ENCODE measurements at regions not wholly inside any gene's neighbourhood (a gene's known extent, or its start where the extent isn't known, plus 50 kb on each side); places are given as distances from the start of the nearest gene placed in this dataset.

GRCh38 chrY:8804317-8804716 is 532.9 kb upstream of the TSPY4 start:
- H2AFZ ChIP-seq (ENCODE audit: low read depth, low read length) = no peak overlapping the region
- no peaks in the 10 kb centered on the region for H4K20me1 ChIP-seq (replicated peaks; ENCODE audit: control insufficient read depth, extremely low read depth, insufficient read depth, low read length)
- H3K27ac ChIP-seq (ENCODE audit: insufficient read depth, low read depth, low read length) = no peak overlapping the region
- TF ChIP-seq CTCF (IDR thresholded peaks at IDR 0.05; ENCODE audit: extremely low read depth in 1 of 2, insufficient read depth in 1 of 2, low read depth in 1 of 2, low read length in 2 of 2) (no peak), POLR2AphosphoS5 (IDR thresholded peaks at IDR 0.05; ENCODE audit: insufficient read depth, low read depth, low read length) (no peak), POLR2A (IDR thresholded peaks at IDR 0.05; ENCODE audit: low read depth, low read length) (no peak), GATA2 (IDR thresholded peaks at IDR 0.05; ENCODE audit: insufficient read depth, insufficient read length, low read depth, low read length) (no peak), JUN (IDR thresholded peaks at IDR 0.05; ENCODE audit: borderline replicate concordance, insufficient read depth, insufficient read length, low read depth) (no peak), MYC (IDR thresholded peaks at IDR 0.05; ENCODE audit: low read depth, low read length) (no peak), EZH2 (IDR thresholded peaks at IDR 0.05; ENCODE audit: borderline replicate concordance, low read depth, low read length, severe bottlenecking) (no peak), FOS (IDR thresholded peaks at IDR 0.05; ENCODE audit: borderline replicate concordance, insufficient read depth, low read length) (no peak)
- TF ChIP-seq, protein P1, sequence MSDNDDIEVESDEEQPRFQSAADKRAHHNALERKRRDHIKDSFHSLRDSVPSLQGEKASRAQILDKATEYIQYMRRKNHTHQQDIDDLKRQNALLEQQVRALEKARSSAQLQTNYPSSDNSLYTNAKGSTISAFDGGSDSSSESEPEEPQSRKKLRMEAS (IDR thresholded peaks at IDR 0.05; ENCODE audit: insufficient read depth, insufficient read length) = no peak
- no peaks in the 10 kb centered on the region for H3K27me3 ChIP-seq (ENCODE audit: control insufficient read depth in 2 of 2, insufficient read depth in 2 of 2, low read length in 2 of 2)
- no peaks in the 10 kb centered on the region for H3K36me3 ChIP-seq (ENCODE audit: control insufficient read depth in 2 of 2, extremely low read depth in 1 of 2, insufficient read depth in 2 of 2, low read length in 2 of 2)
- ChIA-PET POLR2A (no interaction called here), CTCF (no interaction called here)
- H3K9ac ChIP-seq (replicated peaks; ENCODE audit: extremely low read depth, insufficient read depth, low read length) = no peak overlapping the region
- no peak overlapping the region for H3K4me2 ChIP-seq (ENCODE audit: insufficient read depth, low read length)
- no peaks in the 10 kb centered on the region for H3K9me3 ChIP-seq (replicated peaks; ENCODE audit: control insufficient read depth, insufficient read depth, low read length)
- no peak for DNase-seq (ENCODE audit: low read depth, low spot score)
- no peaks in the 10 kb centered on the region for H3K79me2 ChIP-seq (ENCODE audit: control insufficient read depth, insufficient read depth, low read length)
- no peak for FAIRE-seq
- BruUV-seq (replicated peaks) = no TSS peak
- no peaks in the 10 kb centered on the region for H3K9me1 ChIP-seq (replicated peaks; ENCODE audit: control insufficient read depth, extremely low read depth, insufficient read depth, low read length)
- intact Hi-C loops (cut with micrococcal nuclease) (no loop called here), dilution Hi-C loops (cut with MboI; ENCODE audit: extremely low pct_ligation_motif_present, low sequenced_read_pairs) (no loop called here)
- no peak overlapping the region for H3K4me3 ChIP-seq (replicated peaks in 1 of 3; ENCODE audit: insufficient read depth in 1 of 3, low read depth in 1 of 3, low read length in 3 of 3)
- H3K4me1 ChIP-seq (ENCODE audit: control insufficient read depth, extremely low read depth, insufficient read depth, low read length) = no peaks in the 10 kb centered on the region

All from endothelial cell of umbilical vein (primary cell).